MM.1S (cell line): ENCODE measurements at regions not wholly inside any gene's neighbourhood (a gene's known extent, or its start where the extent isn't known, plus 50 kb on each side); places are given as distances from the start of the nearest gene placed in this dataset.

ENCODE experiments used
- CTCF ChIP-seq: fragments of 300-600 bp; sonication (generic); IDR thresholded peaks from 2 replicates; pipeline ENCODE4 v1.5.1; 2016; ENCODE audit warnings: antibody characterized with exemption, low read length, mixed read lengths
- EZH2 ChIP-seq: fragments of 300-600 bp; sonication (generic); optimal IDR thresholded peaks from 2 replicates; pipeline ENCODE3; 2017; ENCODE audit warnings: low read depth, mild to moderate bottlenecking, antibody characterized with exemption, low read length, mixed read lengths
- EZH2phosphoT487 ChIP-seq: fragments of 300-600 bp; sonication (generic); IDR thresholded peaks from 2 replicates; pipeline ENCODE4 v1.6.1; 2018; ENCODE audit warnings: antibody characterized with exemption, low read length

DNA sequence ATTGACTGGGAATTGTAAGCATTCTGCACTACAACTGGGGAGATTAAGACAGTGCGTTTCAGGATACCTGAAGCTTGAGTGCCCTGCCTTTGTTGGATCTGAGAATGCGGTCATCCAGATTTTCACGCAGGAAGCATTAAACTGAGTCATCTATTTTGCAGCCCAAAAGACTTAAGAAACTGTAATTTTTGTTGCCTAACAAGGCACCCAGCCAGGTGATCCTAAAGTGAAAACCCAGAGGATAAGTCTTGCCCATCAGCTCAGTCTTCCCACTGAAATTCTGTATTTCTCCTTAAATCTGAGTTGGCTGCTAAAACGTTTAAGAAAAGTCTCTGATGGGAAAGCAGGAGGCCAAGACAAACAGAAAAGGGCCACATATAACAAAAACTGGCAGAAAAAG is 242.5 kb upstream of the TMCO5A start:
- no peak for TF ChIP-seq EZH2phosphoT487
- TF ChIP-seq CTCF = no peak
- no peak for TF ChIP-seq EZH2
